ENCODE measurements at regions not wholly inside any gene's neighbourhood (a gene's known extent, or its start where the extent isn't known, plus 50 kb on each side); places are given as distances from the start of the nearest gene placed in this dataset.

DNA sequence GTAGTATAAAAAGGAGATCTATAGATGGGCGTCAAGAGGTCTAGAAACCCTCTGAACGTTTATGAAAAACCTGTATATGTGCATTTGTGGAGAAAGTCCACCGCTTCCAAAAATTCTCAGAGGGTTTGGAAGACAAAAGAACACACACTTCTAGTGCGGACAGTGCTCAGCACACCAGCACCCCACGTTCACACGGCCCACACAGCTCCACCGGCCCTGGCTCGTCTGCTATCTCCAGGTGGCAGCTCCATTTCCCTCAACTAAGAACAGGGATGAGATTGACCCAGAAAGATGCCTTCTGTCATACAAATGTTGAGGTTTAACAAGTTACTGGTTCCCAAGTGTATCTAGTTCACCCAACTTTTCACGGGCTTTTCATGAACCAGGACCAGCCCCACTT lies 255.1 kb downstream of the NR2F1-AS1 start:
- TF ChIP-seq CEBPB (IDR thresholded peaks at IDR 0.05; ENCODE audit: borderline replicate concordance in 1 of 2, low read depth in 2 of 2, low read length in 2 of 2) (no peak), POLR2A (IDR thresholded peaks at IDR 0.05; ENCODE audit: low read depth, low read length) (no peak), ZNF217 (IDR thresholded peaks at IDR 0.05) (no peak)
- TF ChIP-seq, protein P1, sequence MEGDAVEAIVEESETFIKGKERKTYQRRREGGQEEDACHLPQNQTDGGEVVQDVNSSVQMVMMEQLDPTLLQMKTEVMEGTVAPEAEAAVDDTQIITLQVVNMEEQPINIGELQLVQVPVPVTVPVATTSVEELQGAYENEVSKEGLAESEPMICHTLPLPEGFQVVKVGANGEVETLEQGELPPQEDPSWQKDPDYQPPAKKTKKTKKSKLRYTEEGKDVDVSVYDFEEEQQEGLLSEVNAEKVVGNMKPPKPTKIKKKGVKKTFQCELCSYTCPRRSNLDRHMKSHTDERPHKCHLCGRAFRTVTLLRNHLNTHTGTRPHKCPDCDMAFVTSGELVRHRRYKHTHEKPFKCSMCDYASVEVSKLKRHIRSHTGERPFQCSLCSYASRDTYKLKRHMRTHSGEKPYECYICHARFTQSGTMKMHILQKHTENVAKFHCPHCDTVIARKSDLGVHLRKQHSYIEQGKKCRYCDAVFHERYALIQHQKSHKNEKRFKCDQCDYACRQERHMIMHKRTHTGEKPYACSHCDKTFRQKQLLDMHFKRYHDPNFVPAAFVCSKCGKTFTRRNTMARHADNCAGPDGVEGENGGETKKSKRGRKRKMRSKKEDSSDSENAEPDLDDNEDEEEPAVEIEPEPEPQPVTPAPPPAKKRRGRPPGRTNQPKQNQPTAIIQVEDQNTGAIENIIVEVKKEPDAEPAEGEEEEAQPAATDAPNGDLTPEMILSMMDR (IDR thresholded peaks at IDR 0.05 in 2 of 3, conservative IDR thresholded peaks at IDR 0.05 in 1 of 3; ENCODE audit: control insufficient read depth in 2 of 3, extremely low read depth in 1 of 3, insufficient read depth in 1 of 3, low read depth in 3 of 3, low read length in 3 of 3), result no peak

All from GM12878 (cell line).